GM12878 (cell line): ENCODE measurements at regions not wholly inside any gene's neighbourhood (a gene's known extent, or its start where the extent isn't known, plus 50 kb on each side); places are given as distances from the start of the nearest gene placed in this dataset.

Experiments
- ATAC-seq: fragments of 200-7000 bp; cut with Tn5 transposase; 3 replicates; pipeline ENCODE4 v1.9.1; 2020; ENCODE audit warnings: mild to moderate bottlenecking, moderate library complexity
- BruUV-seq: library from RNA; stranded (reverse); fragments of 400-500 nt; replicated peaks from 2 replicates; lab custom pipeline; 2021; lab: Mats Ljungman, UMichigan
- CTCF ChIA-PET: fragments of 300-600 bp; sonication (Branson Sonifier 250); formaldehyde crosslinking; extraction: SDS; loops from one replicate; lab custom pipeline; 2021; ENCODE audit warnings: inconsistent platforms; lab: Yijun Ruan, JAX
- POLR2A ChIA-PET: fragments of 350-600 bp; formaldehyde crosslinking; extraction: SDS; loops from one replicate; lab custom pipeline; 2021; ENCODE audit warnings: inconsistent platforms; lab: Charles Lee
- RAD21 ChIA-PET: fragments of 300-600 bp; sonication (Branson Sonifier 250); formaldehyde crosslinking; loops from one replicate; lab custom pipeline; 2023; ENCODE audit warnings: antibody characterized with exemption; ENCODE audit not compliant: unreplicated experiment; lab: Charles Lee
- SMC1A ChIA-PET: fragments of 300-600 bp; sonication (Branson Sonifier 250); formaldehyde crosslinking; loops from one replicate; lab custom pipeline; 2023; ENCODE audit not compliant: unreplicated experiment, uncharacterized antibody; lab: Charles Lee
- DNase-seq: peaks from one replicate; pipeline ENCODE4 v3.0.0-alpha.2; 2011; ENCODE audit warnings: low read depth, low spot score
- FAIRE-seq: peaks from 3 replicates; lab custom pipeline; 2011; peaks lifted over from hg19 to GRCh38; lab: Jason Lieb, UNC
- H2AFZ ChIP-seq: 2 replicates; pipeline ENCODE4 v1.6.0; 2011; ENCODE audit warnings: low read depth, low read length, control low read depth; ENCODE audit not compliant: control insufficient read depth
- H3K27ac ChIP-seq: 2 replicates; pipeline ENCODE4 v1.5.1; 2011; ENCODE audit warnings: control low read depth; ENCODE audit not compliant: control insufficient read depth, insufficient read depth
- H3K27me3 ChIP-seq, 2 experiments: replicated peaks in 1 of 2; 2 replicates each; pipeline versions ENCODE4 v1.6.0 to v1.6.1; 2011; ENCODE audit warnings: low read length in 1 of 2; ENCODE audit not compliant: control insufficient read depth in 2 of 2, insufficient read depth in 2 of 2
- H3K36me3 ChIP-seq, 2 experiments: 2 replicates each; pipeline ENCODE4 v1.5.1; 2011; ENCODE audit warnings: low read length in 1 of 2; ENCODE audit not compliant: control insufficient read depth in 2 of 2, insufficient read depth in 2 of 2
- H3K4me1 ChIP-seq: 2 replicates; pipeline ENCODE4 v1.6.1; 2011; ENCODE audit warnings: mild to moderate bottlenecking, low read length, moderate library complexity, mixed read lengths; ENCODE audit not compliant: control insufficient read depth, insufficient read depth
- H3K4me2 ChIP-seq: 2 replicates; pipeline ENCODE4 v1.6.0; 2011; ENCODE audit warnings: control low read depth; ENCODE audit not compliant: control insufficient read depth, insufficient read depth
- H3K4me3 ChIP-seq: fragments of 200-600 bp; sonication (generic); 2 replicates; pipeline ENCODE4 v1.5.1; 2016
- H3K79me2 ChIP-seq: 2 replicates; pipeline ENCODE4 v1.6.0; 2011; ENCODE audit warnings: low read length; ENCODE audit not compliant: control insufficient read depth, insufficient read depth
- H3K9ac ChIP-seq: 2 replicates; pipeline ENCODE4 v1.8.0; 2011; ENCODE audit warnings: low read length, control low read depth, mixed read lengths; ENCODE audit not compliant: control insufficient read depth, insufficient read depth
- H3K9me3 ChIP-seq: replicated peaks from 3 replicates; pipeline ENCODE4 v1.5.1; 2011; ENCODE audit warnings: mild to moderate bottlenecking, low read length; ENCODE audit not compliant: control insufficient read depth, insufficient read depth
- H4K20me1 ChIP-seq: 2 replicates; pipeline ENCODE4 v1.6.0; 2011; ENCODE audit not compliant: control insufficient read depth, insufficient read depth
- ZNF24 ChIP-seq: fragments of 450-650 bp; IDR thresholded peaks from 2 replicates; pipeline ENCODE4 v1.6.1; 2017; ENCODE audit warnings: antibody characterized with exemption, mild to moderate bottlenecking
- WGBS: methylation state at CpG from one replicate; pipeline ENCODE4 v1.1.6; 2016; ENCODE audit warnings: low lambda C conversion rate; ENCODE audit not compliant: insufficient replicate concordance, insufficient coverage; ENCODE audit errors: missing lambda C conversion rate; 5-methylcytosine and 5-hydroxymethylcytosine counted together
- in situ Hi-C: fragments of 300-500 bp; cut with MboI; formaldehyde crosslinking; loops from 9 replicates; pipeline ENCODE4 v1.14.3; 2018; ENCODE audit warnings: mixed read lengths
- intact Hi-C: fragments of 100-400 bp; cut with micrococcal nuclease; formaldehyde crosslinking; loops from one replicate; pipeline ENCODE4 v1.14.2; 2022; ENCODE audit not compliant: unreplicated experiment

DNA sequence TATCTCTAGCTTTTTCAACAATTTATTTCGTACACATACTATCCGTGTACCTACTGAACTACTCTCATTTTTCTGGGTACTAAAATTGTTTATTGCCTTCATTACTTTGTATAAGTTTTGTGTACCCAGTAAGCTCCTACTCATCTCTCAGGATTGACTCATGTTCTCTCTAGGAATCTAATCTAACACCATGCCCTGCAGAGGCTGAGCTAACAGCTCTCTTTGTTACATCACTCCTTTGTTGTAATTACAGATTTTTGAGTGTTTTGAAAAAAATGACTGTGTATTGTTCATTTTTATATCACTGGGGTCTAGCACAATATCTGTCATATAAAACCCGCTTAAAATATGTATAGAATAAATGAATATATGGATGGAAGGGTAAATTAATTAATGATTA lies 167.1 kb downstream of the ATP6V1G3 start:
- WGBS = 26% methylated on average over 3 of the region's 3 CpGs
- H3K9ac ChIP-seq = no peak overlapping the region
- FAIRE-seq = no peak
- H3K27ac ChIP-seq = no peak overlapping the region
- no peaks in the 10 kb centered on the region for H4K20me1 ChIP-seq
- ChIA-PET SMC1A (no interaction called here), CTCF (interaction anchor here (0.5 kb wide), 1 partner anchor 350 kb away, joined by 3 read pairs; no protein-coding TSS in a partner anchor), POLR2A (interaction anchor here (0.6 kb wide), 1 partner anchor 897 kb away, joined by 4 read pairs; no protein-coding TSS in a partner anchor)
- H3K27me3 ChIP-seq = peaks cover 0 to 3% of the 10 kb centered on the region in 2 experiments; a peak in 1 of 4 replicates
- H3K9me3 ChIP-seq = no peaks in the 10 kb centered on the region
- no peaks in the 10 kb centered on the region for H3K79me2 ChIP-seq
- H3K4me2 ChIP-seq = no peak overlapping the region
- in situ Hi-C loops (no loop called here), intact Hi-C loops (no loop called here)
- H3K4me3 ChIP-seq = no peak overlapping the region
- no peak for ATAC-seq
- H2AFZ ChIP-seq = no peak overlapping the region
- TF ChIP-seq ZNF24 = no peak
- TF ChIP-seq, all 136 proteins: peak for 0
- RAD21 ChIA-PET = no interaction called here
- no peak for DNase-seq
- no peaks in the 10 kb centered on the region for H3K36me3 ChIP-seq
- no TSS peak for BruUV-seq
- no peaks in the 10 kb centered on the region for H3K4me1 ChIP-seq
